GM18502 (cell line): ENCODE measurements at regions not wholly inside any gene's neighbourhood (a gene's known extent, or its start where the extent isn't known, plus 50 kb on each side); places are given as distances from the start of the nearest gene placed in this dataset.
A peak's percentile ranks its signal among the peaks of the same experiment; 100 is the strongest.

Experiments used
- ATAC-seq: cut with Tn5 transposase; IDR thresholded peaks from one replicate; pipeline ENCODE4 v1.9.1; 2021; ENCODE audit warnings: mild to moderate bottlenecking; ENCODE audit not compliant: unreplicated experiment, poor library complexity

- no peak for ATAC-seq
Measured at GRCh38 chr20:53752583-53752970, 158.9 kb upstream of the ZNF217 start.

- no peak for ATAC-seq
Measured at GRCh38 chr20:53751620-53752318, 158.1 kb upstream of the ZNF217 start.

- ATAC-seq, result peak; percentile 83
Measured at GRCh38 chr20:53750827-53751619, 157.4 kb upstream of the ZNF217 start.

- ATAC-seq, result no peak
Measured at GRCh38 chr20:53749499-53749898, 155.9 kb upstream of the ZNF217 start.

GRCh38 chr20:53748821-53749421, 155.3 kb upstream of the ZNF217 start:
- ATAC-seq, result no peak

- ATAC-seq, result no peak
Measured at GRCh38 chr20:53748176-53748575, 154.5 kb upstream of the ZNF217 start.

- ATAC-seq, result no peak
Measured at GRCh38 chr20:53743607-53744260, 150.1 kb upstream of the ZNF217 start.

- no peak for ATAC-seq
Measured at GRCh38 chr20:53742685-53743081, 149.0 kb upstream of the ZNF217 start.

- ATAC-seq, result no peak
Measured at GRCh38 chr20:53741726-53742028, 148.0 kb upstream of the ZNF217 start.

- ATAC-seq, result peak; percentile 52
Measured at GRCh38 chr20:53739799-53740785, 146.5 kb upstream of the ZNF217 start.

- ATAC-seq, result no peak
Measured at GRCh38 chr20:53738945-53739798, 145.5 kb upstream of the ZNF217 start.

- no peak for ATAC-seq
Measured at GRCh38 chr20:53738039-53738944, 144.7 kb upstream of the ZNF217 start.

- no peak for ATAC-seq
Measured at GRCh38 chr20:53737396-53738038, 143.9 kb upstream of the ZNF217 start.

GRCh38 chr20:53736757-53737395, 143.2 kb upstream of the ZNF217 start:
- ATAC-seq, result peak; percentile 52

GRCh38 chr20:53736122-53736756, 142.6 kb upstream of the ZNF217 start:
- no peak for ATAC-seq

GRCh38 chr20:53735536-53736050, 142.0 kb upstream of the ZNF217 start:
- ATAC-seq, result no peak
